Uterus (tissue), 2 donors: ENCODE measurements at regions not wholly inside any gene's neighbourhood (a gene's known extent, or its start where the extent isn't known, plus 50 kb on each side); places are given as distances from the start of the nearest gene placed in this dataset.

Experiments used
- POLR2A ChIP-seq, 2 donors: fragments of 450-650 bp; IDR thresholded peaks; one replicate each; pipeline ENCODE4 v1.6.1; 2016; ENCODE audit warnings: antibody characterized with exemption in 2 of 2, mild to moderate bottlenecking in 1 of 2, moderate library complexity in 1 of 2
- TF ChIP-seq, protein P1 (sequence below), 4 experiments: fragments of 200-600 bp in 2 of 4; fragments of 450-650 bp in 2 of 4; sonication (generic) in 2 of 4; IDR thresholded peaks; one replicate each; pipeline ENCODE4 v1.5.1; 2016 to 2019; ENCODE audit warnings: antibody characterized with exemption in 4 of 4, mild to moderate bottlenecking in 2 of 4, moderate library complexity in 1 of 4

DNA sequence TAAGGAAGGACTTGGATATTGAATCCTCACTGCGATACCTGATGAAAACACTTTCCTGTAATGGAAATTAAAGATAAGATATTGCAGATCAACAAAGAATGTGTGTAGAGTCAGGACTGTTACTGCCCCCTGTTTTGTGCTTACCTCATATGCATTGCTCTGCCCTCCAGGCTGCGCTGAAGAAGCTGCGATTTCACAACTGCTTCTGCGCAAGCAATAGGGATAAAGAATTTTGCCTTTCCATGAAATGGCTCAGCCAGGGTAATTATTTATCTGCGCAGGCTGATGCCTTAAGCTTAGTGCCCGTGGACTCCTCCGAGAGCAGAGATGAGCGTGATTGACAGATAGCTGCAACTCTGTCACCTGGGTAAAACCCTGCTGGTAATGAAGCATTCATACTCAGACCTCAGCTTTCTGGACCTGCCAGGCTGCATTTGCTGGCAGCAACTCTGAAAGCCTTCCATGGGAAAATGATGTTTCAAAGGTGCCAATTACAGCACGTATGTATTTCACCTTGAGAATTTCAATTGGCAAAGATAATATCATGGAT, 370.6 kb downstream of the SAMD5 start:
- TF ChIP-seq, protein P1, sequence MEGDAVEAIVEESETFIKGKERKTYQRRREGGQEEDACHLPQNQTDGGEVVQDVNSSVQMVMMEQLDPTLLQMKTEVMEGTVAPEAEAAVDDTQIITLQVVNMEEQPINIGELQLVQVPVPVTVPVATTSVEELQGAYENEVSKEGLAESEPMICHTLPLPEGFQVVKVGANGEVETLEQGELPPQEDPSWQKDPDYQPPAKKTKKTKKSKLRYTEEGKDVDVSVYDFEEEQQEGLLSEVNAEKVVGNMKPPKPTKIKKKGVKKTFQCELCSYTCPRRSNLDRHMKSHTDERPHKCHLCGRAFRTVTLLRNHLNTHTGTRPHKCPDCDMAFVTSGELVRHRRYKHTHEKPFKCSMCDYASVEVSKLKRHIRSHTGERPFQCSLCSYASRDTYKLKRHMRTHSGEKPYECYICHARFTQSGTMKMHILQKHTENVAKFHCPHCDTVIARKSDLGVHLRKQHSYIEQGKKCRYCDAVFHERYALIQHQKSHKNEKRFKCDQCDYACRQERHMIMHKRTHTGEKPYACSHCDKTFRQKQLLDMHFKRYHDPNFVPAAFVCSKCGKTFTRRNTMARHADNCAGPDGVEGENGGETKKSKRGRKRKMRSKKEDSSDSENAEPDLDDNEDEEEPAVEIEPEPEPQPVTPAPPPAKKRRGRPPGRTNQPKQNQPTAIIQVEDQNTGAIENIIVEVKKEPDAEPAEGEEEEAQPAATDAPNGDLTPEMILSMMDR (IDR thresholded peaks at IDR 0.05), result no peak
- TF ChIP-seq POLR2A (IDR thresholded peaks at IDR 0.05), result no peak
